HG02623 (cell line): ENCODE measurements at regions not wholly inside any gene's neighbourhood (a gene's known extent, or its start where the extent isn't known, plus 50 kb on each side); places are given as distances from the start of the nearest gene placed in this dataset.
"Not testable (repeated sequence)": the region's sequence is repeated elsewhere in the genome, so short reads cannot be mapped to it uniquely, and the experiment has no call there.

Experiments
- ATAC-seq: cut with Tn5 transposase; IDR thresholded peaks from one replicate; pipeline ENCODE4 v1.9.1; 2021; ENCODE audit warnings: moderate library complexity; ENCODE audit not compliant: unreplicated experiment

GRCh38 chr9:81811688-81812087 lies 116.5 kb upstream of the SPATA31D4 start:
- ATAC-seq = not testable (repeated sequence)

GRCh38 chr9:81814401-81814793 lies 113.8 kb upstream of the SPATA31D4 start:
- no peak for ATAC-seq

GRCh38 chr9:81814794-81815464 lies 113.3 kb upstream of the SPATA31D4 start:
- ATAC-seq = peak; percentile 70

- ATAC-seq = no peak
Measured at GRCh38 chr9:81815781-81816180, 112.4 kb upstream of the SPATA31D4 start.

GRCh38 chr9:81819155-81819554 lies 109.1 kb upstream of the SPATA31D4 start:
- no peak for ATAC-seq

GRCh38 chr9:81819859-81820546 lies 108.2 kb upstream of the SPATA31D4 start:
- no peak for ATAC-seq

GRCh38 chr9:81822301-81822865 lies 105.8 kb upstream of the SPATA31D4 start:
- no peak for ATAC-seq

GRCh38 chr9:81822967-81823366 lies 105.3 kb upstream of the SPATA31D4 start:
- ATAC-seq = no peak

GRCh38 chr9:81823672-81824554 lies 104.3 kb upstream of the SPATA31D4 start:
- ATAC-seq = no peak

GRCh38 chr9:81824802-81825730 lies 103.2 kb upstream of the SPATA31D4 start:
- no peak for ATAC-seq

GRCh38 chr9:81825846-81826516 lies 102.2 kb upstream of the SPATA31D4 start:
- no peak for ATAC-seq

GRCh38 chr9:81826517-81826906 lies 101.7 kb upstream of the SPATA31D4 start:
- no peak for ATAC-seq

- peak; percentile 89 for ATAC-seq
Measured at GRCh38 chr9:81827616-81828296, 100.5 kb upstream of the SPATA31D4 start.

GRCh38 chr9:81829195-81829882 lies 98.9 kb upstream of the SPATA31D4 start:
- ATAC-seq = no peak

GRCh38 chr9:81830431-81830830 lies 97.8 kb upstream of the SPATA31D4 start:
- ATAC-seq = not testable (repeated sequence)

GRCh38 chr9:81832571-81833285 lies 95.5 kb upstream of the SPATA31D4 start:
- ATAC-seq = no peak

GRCh38 chr9:81833563-81834345 lies 94.5 kb upstream of the SPATA31D4 start:
- ATAC-seq = no peak
